SK-N-SH treated with all-trans-retinoic acid at 6 μM for 48 hours (cell line): ENCODE measurements at regions not wholly inside any gene's neighbourhood (a gene's known extent, or its start where the extent isn't known, plus 50 kb on each side); places are given as distances from the start of the nearest gene placed in this dataset.

ENCODE experiments used
- ISL1 ChIP-seq: fragments of 250-450 bp; sonication (Bioruptor Pico); IDR thresholded peaks from 2 replicates; pipeline ENCODE4 v2.1.2; 2022; ENCODE audit warnings: mild to moderate bottlenecking, moderate library complexity
- TOX ChIP-seq: fragments of 250-450 bp; sonication (Bioruptor Pico); IDR thresholded peaks from 2 replicates; pipeline ENCODE4 v1.8.0; 2021; ENCODE audit warnings: mild to moderate bottlenecking, moderate library complexity, borderline replicate concordance
- TSHZ2 ChIP-seq: fragments of 250-450 bp; sonication (Bioruptor Pico); IDR thresholded peaks from 2 replicates; pipeline ENCODE4 v1.5.0; 2020; ENCODE audit warnings: mild to moderate bottlenecking, moderate library complexity

GRCh38 chr9:80376180-80376579 lies 804.4 kb downstream of the TLE4 start:
- TF ChIP-seq TSHZ2 (CRISPR knock-in tag) (no peak), ISL1 (no peak), TOX (CRISPR knock-in tag) (no peak)
